ENCODE measurements at regions not wholly inside any gene's neighbourhood (a gene's known extent, or its start where the extent isn't known, plus 50 kb on each side); places are given as distances from the start of the nearest gene placed in this dataset.
"Not testable (repeated sequence)": the region's sequence is repeated elsewhere in the genome, so short reads cannot be mapped to it uniquely, and the experiment has no call there.

GRCh38 chr13:100766570-100766969 is 92.0 kb upstream of the TMTC4 start:
- H3K9me3 ChIP-seq (ENCODE audit: insufficient read depth in 2 of 2, low read depth in 1 of 2, low read length in 1 of 2); H3K23ac ChIP-seq (ENCODE audit: insufficient read length); H3K9ac ChIP-seq (replicated peaks in 1 of 4; ENCODE audit: extremely low read depth in 1 of 4, low read depth in 3 of 4, low read length in 3 of 4); H3K23me2 ChIP-seq (ENCODE audit: low read depth, low read length); H4K91ac ChIP-seq (replicated peaks; ENCODE audit: insufficient read length, low read length); H3K79me1 ChIP-seq (ENCODE audit: low read depth, low read length); H3K79me2 ChIP-seq (ENCODE audit: control insufficient read depth in 1 of 2, insufficient read depth in 2 of 2, low read length in 2 of 2); DNase-seq (ENCODE audit: low read depth in 1 of 2, low spot score in 2 of 2); H3K4me2 ChIP-seq (ENCODE audit: insufficient read depth in 1 of 2, low read depth in 2 of 2, low read length in 2 of 2); H4K5ac ChIP-seq (ENCODE audit: insufficient read length, low read depth, low read length); H3K27ac ChIP-seq (ENCODE audit: low read depth, low read length); H3K4ac ChIP-seq (replicated peaks; ENCODE audit: insufficient read length, low read depth, low read length); H2BK120ac ChIP-seq (replicated peaks; ENCODE audit: low read depth, low read length); H2BK5ac ChIP-seq (ENCODE audit: low read depth, low read length); H4K20me1 ChIP-seq (replicated peaks in 1 of 2; ENCODE audit: control insufficient read depth in 1 of 2, insufficient read depth in 2 of 2, low read length in 2 of 2); H3K18ac ChIP-seq (ENCODE audit: extremely low read depth, low read length); H2AK5ac ChIP-seq (ENCODE audit: low read depth, low read length); H2AFZ ChIP-seq (ENCODE audit: low read length); H3K14ac ChIP-seq (ENCODE audit: insufficient read length); FAIRE-seq; H3K36me3 ChIP-seq (ENCODE audit: control insufficient read depth in 2 of 4, insufficient read depth in 4 of 4, low read length in 3 of 4); H3K4me3 ChIP-seq (ENCODE audit: extremely low read depth in 1 of 4, insufficient read depth in 2 of 4, low read depth in 3 of 4, low read length in 4 of 4); H3K27me3 ChIP-seq (replicated peaks in 1 of 4; ENCODE audit: control insufficient read depth in 3 of 4, extremely low read depth in 1 of 4, insufficient read depth in 3 of 4, low read length in 3 of 4); H2BK12ac ChIP-seq (ENCODE audit: low read depth, low read length); H3K4me1 ChIP-seq (replicated peaks in 1 of 4; ENCODE audit: control insufficient read depth in 3 of 4, insufficient read depth in 4 of 4, low read length in 3 of 4); H4K8ac ChIP-seq (ENCODE audit: extremely low read depth, insufficient read depth, low read length); H3K56ac ChIP-seq (replicated peaks; ENCODE audit: insufficient read length, low read depth, low read length); H2BK20ac ChIP-seq (ENCODE audit: low read length); POLR2A ChIA-PET (ENCODE audit: partially characterized antibody); H2BK15ac ChIP-seq (ENCODE audit: low read length): not testable (repeated sequence)
- WGBS, 2 experiments (ENCODE audit: extremely low coverage in 1 of 2, insufficient coverage in 1 of 2, insufficient read length in 1 of 2, insufficient replicate concordance in 2 of 2, low coverage in 1 of 2, low lambda C conversion rate in 2 of 2, missing lambda C conversion rate in 1 of 2) = 95% methylated on average over 4 of the region's 4 CpGs; no CpG with 5 or more reads in 1 of the 2 experiments
- CTCF ChIA-PET (ENCODE audit: partially characterized antibody) = interaction anchor here (0.7 to 1.4 kb wide), 3 partner anchors 9 to 416 kb away, joined by 3 to 4 read pairs (median 3); no protein-coding TSS in a partner anchor
